Erythroblast (primary cell): ENCODE measurements at regions not wholly inside any gene's neighbourhood (a gene's known extent, or its start where the extent isn't known, plus 50 kb on each side); places are given as distances from the start of the nearest gene placed in this dataset.
A peak's percentile ranks its signal among the peaks of the same experiment; 100 is the strongest.

Source experiments
- DNase-seq, 2 experiments: peaks; one replicate each; lab custom pipeline; 2025; lab: John Stamatoyannopoulos, UW
- GATA1 ChIP-seq: IDR thresholded peaks from 2 replicates; pipeline ENCODE4 v1.6.1; 2011; ENCODE audit warnings: low read depth, mild to moderate bottlenecking, control low read depth, low read length, moderate library complexity
- POLR2A ChIP-seq: IDR thresholded peaks from 2 replicates; pipeline ENCODE4 v1.6.1; 2011; ENCODE audit warnings: mild to moderate bottlenecking, low read length

- TF ChIP-seq POLR2A (no peak), GATA1 (no peak)
- no peak for DNase-seq
Measured at GRCh38 chr7:140232957-140233917, 56.5 kb upstream of the KDM7A start.

- DNase-seq = no peak
- TF ChIP-seq GATA1 (no peak), POLR2A (no peak)
Measured at GRCh38 chr7:140231771-140232491, 55.1 kb upstream of the KDM7A start.

- no peak for TF ChIP-seq POLR2A
- TF ChIP-seq GATA1 = no peak
Measured at GRCh38 chr7:140230861-140231770, 54.3 kb upstream of the KDM7A start.

GRCh38 chr7:140230516-140230860 lies 53.7 kb upstream of the KDM7A start:
- TF ChIP-seq POLR2A (no peak), GATA1 (no peak)
- peak; percentile 30 to 32 for DNase-seq

More at GRCh38 chr7:140230861-140231770, 54.3 kb upstream of the KDM7A start:
- DNase-seq = peak; percentile 33 to 34

- no peak for DNase-seq
- TF ChIP-seq GATA1 (no peak), POLR2A (no peak)
Measured at GRCh38 chr7:140229591-140230515, 53.1 kb upstream of the KDM7A start.

GRCh38 chr7:140229101-140229525 lies 52.3 kb upstream of the KDM7A start:
- TF ChIP-seq GATA1 (no peak), POLR2A (no peak)
- DNase-seq = no peak
